ENCODE measurements at regions not wholly inside any gene's neighbourhood (a gene's known extent, or its start where the extent isn't known, plus 50 kb on each side); places are given as distances from the start of the nearest gene placed in this dataset.

DNA sequence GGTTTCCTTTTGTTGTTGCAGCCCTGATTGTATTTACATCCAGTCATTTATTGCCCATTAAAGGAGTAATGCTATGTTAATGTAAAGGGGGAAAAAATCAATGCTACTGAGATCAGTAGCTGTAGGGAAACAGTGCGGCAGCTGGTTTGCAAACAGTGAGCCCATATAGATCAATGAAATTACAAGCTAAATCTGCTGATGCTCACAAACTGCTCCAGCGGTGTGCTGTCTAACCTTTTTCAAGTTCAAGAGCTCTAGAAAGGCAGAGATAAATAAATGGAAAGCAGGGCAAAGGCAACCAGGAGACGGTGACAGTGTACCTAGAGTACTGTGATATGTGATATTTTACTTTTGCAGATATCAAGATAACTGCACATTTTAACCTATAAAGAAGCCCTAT lies 449.0 kb upstream of the MMS22L start:
- TF ChIP-seq EZH2phosphoT487 (IDR thresholded peaks at IDR 0.05; ENCODE audit: insufficient read depth, low read depth) (no peak), EZH2 (IDR thresholded peaks at IDR 0.05; ENCODE audit: insufficient read depth, poor library complexity, severe bottlenecking) (no peak)

Data from GM23248 (cell line).